ENCODE measurements at regions not wholly inside any gene's neighbourhood (a gene's known extent, or its start where the extent isn't known, plus 50 kb on each side); places are given as distances from the start of the nearest gene placed in this dataset.

DNA sequence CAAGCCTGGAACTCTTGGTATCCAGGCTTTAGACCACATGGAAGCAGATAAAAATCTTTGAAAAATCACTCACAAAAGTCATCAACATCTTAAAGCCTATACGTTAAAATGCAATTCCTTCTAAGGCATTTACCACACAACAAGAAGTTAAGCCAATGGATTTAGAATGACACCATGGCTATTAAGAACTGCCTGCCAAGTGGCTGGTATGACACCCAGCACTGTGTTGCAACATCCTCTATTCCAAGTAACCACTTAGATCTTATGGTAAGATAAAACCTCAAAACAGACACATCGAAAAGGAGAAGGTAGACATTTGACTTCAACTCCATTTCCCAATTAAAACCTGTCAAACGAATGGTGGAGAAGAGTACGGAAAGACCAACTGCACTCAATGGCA is 344.2 kb upstream of the SLC30A5 start:
- no peak for DNase-seq
- no peak overlapping the region for H3K4me3 ChIP-seq (ENCODE audit: low read depth, low read length)
- in situ Hi-C loops (cut with HindIII; ENCODE audit: low pct_ligation_motif_present, low sequenced_read_pairs), result no loop called here
- H3K27me3 ChIP-seq (replicated peaks), result no peaks in the 10 kb centered on the region
- H3K27ac ChIP-seq, result no peak overlapping the region
- no peaks in the 10 kb centered on the region for H3K36me3 ChIP-seq (replicated peaks)
- no peak for TF ChIP-seq CTCF (IDR thresholded peaks at IDR 0.05; ENCODE audit: low read depth, low read length, missing control alignments)

- in situ Hi-C loops (cut with HindIII; ENCODE audit: low pct_ligation_motif_present, low sequenced_read_pairs), result no loop called here
- no peak overlapping the region for H3K27ac ChIP-seq
- H3K4me3 ChIP-seq (ENCODE audit: low read depth, low read length), result no peak overlapping the region
- H3K27me3 ChIP-seq (replicated peaks), result no peaks in the 10 kb centered on the region
- no peak for TF ChIP-seq CTCF (IDR thresholded peaks at IDR 0.05; ENCODE audit: low read depth, low read length, missing control alignments)
- no peaks in the 10 kb centered on the region for H3K36me3 ChIP-seq (replicated peaks)
- no peak for DNase-seq
These were observed 342.2 kb upstream of the SLC30A5 start for GRCh38 chr5:68751661-68752060.

DNA sequence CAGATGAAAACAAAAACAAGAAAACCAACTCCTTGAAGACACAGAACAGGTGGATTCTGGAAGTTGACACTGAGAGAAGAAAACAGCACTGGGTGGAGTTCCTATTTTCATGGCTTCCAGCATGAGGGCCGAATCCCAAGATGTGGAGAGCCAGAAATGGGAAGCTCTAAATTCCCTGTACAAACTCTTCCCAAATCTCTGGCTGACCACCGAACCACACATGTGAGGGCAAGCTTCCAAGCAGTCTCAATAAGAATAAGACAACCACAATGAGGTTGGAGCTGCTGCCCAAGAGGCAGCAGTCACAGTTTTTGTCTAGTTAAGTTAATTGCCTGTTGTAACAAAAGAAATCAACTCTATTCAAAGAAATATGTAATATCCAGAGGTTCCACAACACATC is 339.3 kb upstream of the SLC30A5 start:
- Histone ChIP-seq H3K4me3 (ENCODE audit: low read depth, low read length) (no peak overlapping the region), H3K27me3 (replicated peaks) (no peaks in the 10 kb centered on the region), H3K27ac (no peak overlapping the region), H3K36me3 (replicated peaks) (no peaks in the 10 kb centered on the region)
- TF ChIP-seq CTCF (IDR thresholded peaks at IDR 0.05; ENCODE audit: low read depth, low read length, missing control alignments), result no peak
- DNase-seq, result no peak
- in situ Hi-C loops (cut with HindIII; ENCODE audit: low pct_ligation_motif_present, low sequenced_read_pairs), result no loop called here

DNA sequence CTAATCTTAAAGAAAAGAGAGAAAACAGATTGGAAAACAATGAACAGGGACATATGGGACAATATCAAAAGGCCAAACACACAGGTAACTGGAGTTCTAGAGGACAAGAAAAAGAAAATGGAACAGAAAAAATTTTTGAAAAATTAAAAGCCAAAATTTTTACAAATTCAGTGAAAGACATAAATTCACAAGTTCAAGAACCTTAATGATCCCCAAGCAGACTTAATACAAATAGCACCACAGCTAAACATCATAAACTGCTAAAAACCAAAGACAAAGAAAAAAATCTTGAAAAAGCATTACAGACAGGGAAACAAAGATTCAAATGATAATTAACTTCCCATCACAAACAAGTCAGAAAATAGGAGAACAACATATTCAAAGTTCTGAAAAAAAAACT is 338.5 kb upstream of the SLC30A5 start:
- in situ Hi-C loops (cut with HindIII; ENCODE audit: low pct_ligation_motif_present, low sequenced_read_pairs), result no loop called here
- Histone ChIP-seq H3K27me3 (replicated peaks) (no peaks in the 10 kb centered on the region), H3K27ac (no peak overlapping the region), H3K36me3 (replicated peaks) (no peaks in the 10 kb centered on the region), H3K4me3 (ENCODE audit: low read depth, low read length) (no peak overlapping the region)
- TF ChIP-seq CTCF (IDR thresholded peaks at IDR 0.05; ENCODE audit: low read depth, low read length, missing control alignments), result no peak
- DNase-seq, result no peak

GRCh38 chr5:68757006-68757405 is 336.8 kb upstream of the SLC30A5 start:
- H3K4me3 ChIP-seq (ENCODE audit: low read depth, low read length), result no peak overlapping the region
- in situ Hi-C loops (cut with HindIII; ENCODE audit: low pct_ligation_motif_present, low sequenced_read_pairs), result no loop called here
- no peaks in the 10 kb centered on the region for H3K36me3 ChIP-seq (replicated peaks)
- H3K27ac ChIP-seq, result no peak overlapping the region
- no peak for DNase-seq
- no peak for TF ChIP-seq CTCF (IDR thresholded peaks at IDR 0.05; ENCODE audit: low read depth, low read length, missing control alignments)
- H3K27me3 ChIP-seq (replicated peaks), result no peaks in the 10 kb centered on the region

DNA sequence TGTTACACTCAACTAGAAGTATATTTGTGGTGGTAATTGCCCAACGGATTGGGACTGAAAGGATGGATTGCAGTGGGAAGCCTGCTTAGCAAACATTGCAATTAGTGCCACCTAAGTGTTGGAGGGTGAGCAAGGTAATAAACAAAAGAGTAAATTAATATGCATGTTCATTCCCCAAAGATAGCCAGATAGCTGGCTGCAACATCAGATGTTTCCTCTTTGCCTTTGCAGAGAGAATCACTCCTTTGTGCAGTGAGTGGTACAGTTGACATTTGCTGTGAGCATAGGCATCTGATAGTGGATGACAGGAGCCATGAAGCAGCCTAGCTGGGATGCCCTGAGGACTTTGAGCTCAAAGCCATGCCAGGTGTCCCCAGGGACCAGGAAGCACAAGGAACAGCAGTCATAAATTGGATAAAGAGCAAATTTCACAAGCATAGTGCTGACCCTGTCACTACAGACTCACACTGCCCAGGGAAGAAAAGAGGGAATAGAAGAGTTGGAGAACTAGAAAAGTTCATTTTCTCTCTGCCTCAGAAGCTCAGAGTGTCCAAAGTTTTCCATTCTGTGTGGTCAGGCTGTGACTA is 336.1 kb upstream of the SLC30A5 start:
- in situ Hi-C loops (cut with HindIII; ENCODE audit: low pct_ligation_motif_present, low sequenced_read_pairs), result no loop called here
- no peak overlapping the region for H3K4me3 ChIP-seq (ENCODE audit: low read depth, low read length)
- TF ChIP-seq CTCF (IDR thresholded peaks at IDR 0.05; ENCODE audit: low read depth, low read length, missing control alignments), result no peak
- H3K36me3 ChIP-seq (replicated peaks), result no peaks in the 10 kb centered on the region
- no peaks in the 10 kb centered on the region for H3K27me3 ChIP-seq (replicated peaks)
- H3K27ac ChIP-seq, result no peak overlapping the region
- no peak for DNase-seq
